GM12891 (cell line): ENCODE measurements at regions not wholly inside any gene's neighbourhood (a gene's known extent, or its start where the extent isn't known, plus 50 kb on each side); places are given as distances from the start of the nearest gene placed in this dataset.

ENCODE experiments used
- DNase-seq: peaks from one replicate; pipeline ENCODE4 v3.0.0; 2011; ENCODE audit warnings: low spot score; ENCODE audit not compliant: insufficient read length
- FAIRE-seq: peaks from 2 replicates; lab custom pipeline; 2011; peaks lifted over from hg19 to GRCh38; lab: Jason Lieb, UNC
- PAX5 ChIP-seq: IDR thresholded peaks from 2 replicates; pipeline ENCODE4 v1.6.1; 2011; ENCODE audit warnings: low read length, moderate library complexity, mild to moderate bottlenecking; ENCODE audit not compliant: insufficient read depth, severe bottlenecking
- POLR2A ChIP-seq: IDR thresholded peaks from 2 replicates; pipeline ENCODE4 v1.6.1; 2011; ENCODE audit warnings: low read depth, low read length, control low read depth
- POLR2AphosphoS5 ChIP-seq: IDR thresholded peaks from 2 replicates; pipeline ENCODE4 v1.6.1; 2011; ENCODE audit warnings: low read depth, low read length, control low read depth
- POU2F2 ChIP-seq: IDR thresholded peaks from 2 replicates; pipeline ENCODE4 v1.6.1; 2011; ENCODE audit warnings: low read depth, mild to moderate bottlenecking, control low read depth, low read length, moderate library complexity
- SPI1 ChIP-seq: IDR thresholded peaks from 2 replicates; pipeline ENCODE4 v1.6.1; 2011; ENCODE audit warnings: low read depth, low read length, control low read depth
- TAF1 ChIP-seq: IDR thresholded peaks from 2 replicates; pipeline ENCODE4 v1.6.1; 2011; ENCODE audit warnings: low read depth, low read length, control low read depth

DNA sequence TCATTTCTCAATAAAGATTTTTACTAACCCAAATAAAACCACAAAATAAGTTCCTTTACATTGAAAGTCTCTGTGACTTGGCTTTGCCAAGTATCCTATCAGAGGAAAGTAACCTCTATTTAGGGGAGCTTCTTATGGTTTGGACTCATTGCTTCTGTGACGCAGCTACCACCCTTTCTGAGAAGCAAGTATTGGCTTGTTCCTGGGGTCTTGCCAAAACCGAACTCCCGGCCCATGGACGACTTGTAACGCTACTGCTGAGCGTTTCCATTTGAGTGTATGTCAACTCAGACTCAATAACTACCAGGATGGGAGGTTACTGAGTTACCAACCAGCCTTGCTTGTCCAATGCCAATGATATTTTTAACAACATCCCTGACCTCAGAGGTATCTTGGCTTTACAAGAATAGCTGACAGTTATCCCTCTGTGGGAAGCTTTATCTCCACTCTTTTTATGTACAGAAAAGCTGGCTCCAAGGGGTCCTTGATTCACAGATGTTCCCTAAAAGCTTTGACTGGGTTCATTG lies 911.9 kb downstream of the TTLL7 start:
- FAIRE-seq (no peak), DNase-seq (no peak)
- TF ChIP-seq POLR2AphosphoS5 (no peak), POU2F2 (no peak), TAF1 (no peak), PAX5 (no peak), POLR2A (no peak), SPI1 (no peak)

DNA sequence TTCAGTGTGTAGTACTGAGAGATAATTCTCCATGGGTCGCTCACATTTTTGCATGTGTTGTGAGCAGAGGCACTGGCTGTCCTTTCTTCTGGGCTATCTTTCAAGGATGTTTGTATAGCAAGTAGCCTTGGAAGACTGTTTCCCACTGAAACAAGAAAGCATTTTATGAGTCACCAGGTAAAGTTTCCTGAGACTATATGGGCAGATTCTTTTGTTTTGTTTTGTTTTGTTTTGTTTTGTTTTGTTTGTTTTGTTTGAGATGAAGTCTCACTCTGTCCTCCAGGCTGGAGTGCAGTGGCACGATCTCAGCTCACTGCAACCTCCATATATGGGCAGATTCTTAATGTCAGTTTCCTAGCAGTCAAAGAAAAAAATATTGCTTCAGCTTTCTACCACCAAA lies 912.6 kb downstream of the TTLL7 start:
- no peak for FAIRE-seq
- TF ChIP-seq POLR2AphosphoS5 (no peak), TAF1 (no peak), PAX5 (no peak), POLR2A (no peak), SPI1 (no peak), POU2F2 (no peak)
- DNase-seq = no peak

GRCh38 chr1:83083589-83084224 lies 915.2 kb downstream of the TTLL7 start:
- DNase-seq (no peak), FAIRE-seq (no peak)
- no peak for TF ChIP-seq TAF1
- TF ChIP-seq POLR2A = no peak
- no peak for TF ChIP-seq SPI1
- no peak for TF ChIP-seq POU2F2

DNA sequence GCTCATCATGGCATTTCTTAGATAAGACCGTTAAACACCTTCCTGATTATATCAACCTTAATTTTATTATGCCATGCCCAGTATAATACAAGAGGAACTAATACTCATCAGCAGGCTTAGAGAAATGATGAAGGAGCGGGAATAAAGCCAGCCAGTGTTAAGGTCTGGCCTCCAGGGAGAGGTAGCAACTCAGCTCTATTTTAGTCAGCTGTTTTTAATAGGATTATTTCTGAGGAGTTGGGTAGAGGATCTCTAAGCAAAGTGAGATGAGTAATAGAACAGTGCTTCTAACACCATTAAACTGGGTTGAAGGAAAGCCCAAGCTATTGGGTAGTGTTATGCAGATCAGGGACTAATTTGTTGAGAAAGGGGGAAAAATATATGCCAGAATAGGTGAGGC lies 921.5 kb downstream of the TTLL7 start:
- TF ChIP-seq TAF1 (no peak), POU2F2 (no peak), SPI1 (no peak), PAX5 (no peak), POLR2AphosphoS5 (no peak), POLR2A (no peak)
- no peak for DNase-seq
- FAIRE-seq = no peak

- DNase-seq (no peak), FAIRE-seq (no peak)
- TF ChIP-seq POLR2AphosphoS5 (no peak), POLR2A (no peak), PAX5 (no peak), SPI1 (peak; percentile 48), POU2F2 (no peak), TAF1 (no peak)
Measured at GRCh38 chr1:83075107-83075506, 923.8 kb downstream of the TTLL7 start.

DNA sequence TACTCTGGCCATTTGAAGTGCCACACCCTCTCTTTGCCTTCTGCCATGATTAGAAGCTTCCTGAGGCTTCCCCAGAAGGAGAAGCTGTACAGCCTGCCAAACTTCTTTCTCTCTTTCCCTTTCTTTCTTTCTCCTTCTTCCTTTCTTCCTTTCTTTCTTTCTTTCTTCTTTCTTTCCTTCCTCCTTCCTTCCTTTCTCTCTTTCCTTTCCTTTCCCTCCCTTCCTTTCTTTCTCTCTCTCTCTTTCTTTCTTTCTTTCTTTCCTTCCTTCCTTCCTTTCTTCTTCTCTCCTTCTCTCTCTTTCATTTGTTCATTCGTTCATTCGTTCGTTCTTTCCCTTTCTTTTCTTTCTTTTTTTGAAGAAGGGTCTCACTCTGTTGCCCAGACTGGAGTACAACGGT lies 931.0 kb downstream of the TTLL7 start:
- TF ChIP-seq POLR2A (no peak), PAX5 (no peak), TAF1 (no peak), POU2F2 (no peak), POLR2AphosphoS5 (no peak)
- DNase-seq (no peak), FAIRE-seq (no peak)

DNA sequence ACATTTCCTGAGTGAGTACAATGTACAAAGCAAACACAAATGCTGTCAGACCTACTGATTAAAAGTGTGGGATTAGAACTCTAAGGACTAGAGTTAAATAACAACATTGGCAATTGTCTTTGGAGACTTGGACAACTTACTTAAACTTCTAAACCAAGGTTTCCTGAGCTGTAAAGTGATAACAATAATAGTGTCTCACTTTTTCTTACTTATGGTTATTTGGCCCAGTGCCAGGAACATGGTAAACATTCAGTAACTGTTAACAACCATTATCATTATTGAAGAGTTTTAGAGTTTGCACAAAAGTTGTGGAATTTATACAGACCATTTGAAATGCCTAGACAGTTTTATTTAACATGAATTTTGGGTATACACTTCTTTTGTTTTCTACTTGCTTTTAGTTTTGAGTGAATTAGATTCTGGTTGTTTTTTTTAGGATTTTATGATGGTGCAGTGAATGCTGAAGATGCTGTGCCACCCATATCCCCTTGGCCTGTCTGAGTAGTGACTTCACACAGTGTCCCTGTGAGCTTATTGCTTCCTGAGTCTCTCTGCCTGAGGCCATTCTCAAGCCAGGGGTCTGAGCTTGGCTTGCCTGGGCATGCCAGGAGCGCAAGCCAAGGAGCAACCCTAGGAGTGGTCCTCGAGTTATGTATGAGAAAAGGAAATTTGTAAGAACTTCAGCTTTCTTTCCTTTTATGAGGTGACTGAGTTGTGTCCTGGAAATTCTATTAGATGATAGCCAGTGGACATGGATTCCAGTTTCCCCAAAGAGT lies 932.8 kb downstream of the TTLL7 start:
- FAIRE-seq (no peak), DNase-seq (no peak)
- TF ChIP-seq TAF1 (no peak), SPI1 (no peak), POLR2AphosphoS5 (no peak), POLR2A (no peak), POU2F2 (no peak), PAX5 (no peak)

DNA sequence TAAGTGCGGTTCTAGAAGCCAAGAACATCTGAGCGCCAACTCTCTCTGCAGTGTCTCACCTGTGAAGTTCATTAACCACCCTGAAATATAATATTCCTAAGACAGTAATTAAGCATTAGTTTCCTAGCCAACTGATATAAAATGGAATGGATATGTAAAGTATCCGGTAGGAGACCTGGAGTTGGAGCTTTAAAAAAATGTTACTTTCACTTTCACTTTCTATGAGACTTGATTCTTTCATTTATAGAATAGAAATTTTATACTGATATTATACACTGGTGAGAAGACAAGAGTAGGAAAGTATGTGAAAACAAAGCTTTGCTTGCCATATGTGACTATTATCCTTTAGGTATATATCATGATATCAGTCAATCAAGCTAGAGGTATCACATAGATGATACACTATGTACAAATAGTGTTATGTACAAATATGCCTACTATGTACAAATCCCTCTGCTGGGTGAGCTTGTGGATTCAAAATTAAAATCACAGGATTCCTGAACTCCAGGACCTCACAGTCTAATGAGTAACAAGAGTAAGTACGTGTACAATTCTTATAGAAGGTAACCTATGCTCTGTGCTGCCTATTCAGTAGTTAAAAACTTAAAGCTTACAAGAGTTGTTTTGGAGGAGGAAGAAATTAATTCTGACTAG lies 934.2 kb downstream of the TTLL7 start:
- no peak for TF ChIP-seq TAF1
- no peak for TF ChIP-seq SPI1
- no peak for TF ChIP-seq POLR2AphosphoS5
- TF ChIP-seq POU2F2 = no peak
- TF ChIP-seq PAX5 = no peak
- TF ChIP-seq POLR2A = no peak
- DNase-seq = no peak
- FAIRE-seq = no peak

DNA sequence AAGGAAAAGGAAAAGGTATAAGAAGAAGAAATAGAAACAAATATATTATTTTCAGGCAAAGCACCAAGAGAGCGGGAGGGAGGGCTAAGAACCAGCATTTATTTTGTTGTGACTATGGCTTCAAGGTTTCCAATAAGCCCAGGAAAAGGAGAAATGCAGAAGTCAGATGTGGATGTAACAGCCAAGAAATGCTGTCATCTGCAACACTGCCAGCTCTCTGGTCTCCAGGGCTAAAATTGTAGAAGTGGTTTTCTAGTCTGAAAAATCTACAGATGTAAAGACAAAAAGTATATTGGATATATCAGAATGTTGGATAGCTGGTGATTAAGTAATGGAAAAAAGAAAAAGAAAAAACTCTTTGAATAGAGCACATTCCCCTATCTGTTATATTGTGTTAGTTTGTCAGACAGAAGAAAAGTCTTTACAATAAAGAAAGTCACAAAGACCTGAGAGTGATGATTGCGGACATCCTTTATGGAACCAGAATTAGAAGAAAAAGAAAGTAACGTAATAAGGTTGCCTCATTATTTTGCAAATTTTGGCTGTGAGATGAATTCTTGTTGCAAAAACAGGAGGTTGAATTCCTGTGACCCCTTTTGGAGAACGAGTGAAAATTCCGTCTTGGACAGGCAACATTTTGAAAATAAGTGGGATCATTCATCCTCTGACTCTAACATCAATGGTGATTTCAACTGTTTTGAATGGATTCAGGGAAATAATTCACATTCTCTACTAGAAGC lies 938.1 kb downstream of the TTLL7 start:
- TF ChIP-seq POLR2A = no peak
- TF ChIP-seq POLR2AphosphoS5 = no peak
- TF ChIP-seq TAF1 = no peak
- TF ChIP-seq PAX5 = no peak
- FAIRE-seq (no peak), DNase-seq (no peak)
